Esophagus mucosa (tissue), 1 donor: ENCODE measurements at regions not wholly inside any gene's neighbourhood (a gene's known extent, or its start where the extent isn't known, plus 50 kb on each side); places are given as distances from the start of the nearest gene placed in this dataset.
"Not testable (repeated sequence)": the region's sequence is repeated elsewhere in the genome, so short reads cannot be mapped to it uniquely, and the experiment has no call there.

Experiments
- ATAC-seq: fragments of 200-7000 bp; cut with Tn5 transposase; one replicate; pipeline ENCODE4 v1.9.1; 2020
- donor health status: DM: yes; HTN: yes; CAD: no.

DNA sequence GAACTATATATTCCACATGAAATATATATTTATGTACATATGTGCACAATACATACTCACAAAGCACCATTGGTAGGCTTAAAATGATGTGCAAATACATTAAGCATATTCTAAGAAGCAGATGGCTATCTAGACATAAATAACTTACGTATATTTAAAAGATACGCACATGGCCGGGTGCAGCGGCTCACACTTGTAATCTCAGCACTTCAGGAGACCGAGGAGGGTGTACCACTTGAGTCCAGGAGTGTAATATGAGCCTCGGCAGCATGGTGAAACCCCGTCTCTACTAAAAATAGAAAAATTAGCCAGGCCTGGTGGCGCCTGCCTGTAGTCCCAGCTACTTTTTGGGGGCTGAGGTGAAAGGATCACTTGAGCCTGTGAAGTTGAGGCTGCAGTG is 189.9 kb downstream of the ANKRD36 start:
- not testable (repeated sequence) for ATAC-seq

DNA sequence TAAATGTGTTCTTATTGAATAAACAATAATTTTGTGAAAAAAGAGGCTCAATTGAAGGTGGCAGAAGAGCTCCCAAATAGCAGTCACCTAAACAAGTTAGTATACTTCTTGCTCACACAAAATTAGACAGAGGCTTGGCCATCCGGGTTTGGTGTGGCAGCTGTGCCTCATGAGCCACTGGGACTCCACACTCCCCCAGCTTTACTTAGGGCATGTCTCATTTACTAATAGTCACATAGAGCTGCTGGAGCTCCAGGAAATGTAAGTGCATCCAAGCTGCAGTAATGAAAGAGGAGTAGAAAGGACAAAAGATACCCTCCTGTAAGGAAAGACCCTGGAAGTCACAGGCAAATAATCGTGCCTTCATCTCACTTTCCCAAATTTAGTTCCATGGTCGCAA is 188.8 kb downstream of the ANKRD36 start:
- not testable (repeated sequence) for ATAC-seq
